Inflammatory macrophage treated with lipopolysaccharide for 1 hour (primary cell): ENCODE measurements at regions not wholly inside any gene's neighbourhood (a gene's known extent, or its start where the extent isn't known, plus 50 kb on each side); places are given as distances from the start of the nearest gene placed in this dataset.

Experiments
- DNase-seq, 2 donors: peaks; one replicate each; pipeline ENCODE4 v3.0.0-alpha.2; 2020 to 2022

- no peak for DNase-seq
These were observed 240.4 kb upstream of the DCN start for GRCh38 chr12:91422811-91423692.

- no peak for DNase-seq
These were observed 239.5 kb upstream of the DCN start for GRCh38 chr12:91422127-91422526.

- no peak for DNase-seq
These were observed 237.2 kb upstream of the DCN start for GRCh38 chr12:91419809-91420208.

GRCh38 chr12:91418221-91419090, 235.8 kb upstream of the DCN start:
- DNase-seq: no peak

GRCh38 chr12:91417650-91418049, 235.0 kb upstream of the DCN start:
- DNase-seq: no peak

GRCh38 chr12:91414636-91415035, 232.0 kb upstream of the DCN start:
- DNase-seq: no peak

- DNase-seq: no peak
These were observed 231.2 kb upstream of the DCN start for GRCh38 chr12:91413581-91414546.

- peak; percentile 32 to 71 for DNase-seq
These were observed 224.3 kb upstream of the DCN start for GRCh38 chr12:91406920-91407341.

- DNase-seq: no peak
These were observed 221.8 kb upstream of the DCN start for GRCh38 chr12:91404441-91404840.

GRCh38 chr12:91401190-91401589, 218.6 kb upstream of the DCN start:
- DNase-seq: no peak

- DNase-seq: no peak
These were observed 217.7 kb upstream of the DCN start for GRCh38 chr12:91400271-91400670.

GRCh38 chr12:91397866-91398532, 215.4 kb upstream of the DCN start:
- DNase-seq: no peak

GRCh38 chr12:91396293-91396692, 213.7 kb upstream of the DCN start:
- no peak for DNase-seq

GRCh38 chr12:91395628-91396135, 213.1 kb upstream of the DCN start:
- DNase-seq: no peak

GRCh38 chr12:91394903-91395302, 212.3 kb upstream of the DCN start:
- no peak for DNase-seq

- no peak for DNase-seq
These were observed 206.0 kb upstream of the DCN start for GRCh38 chr12:91388573-91388972.

GRCh38 chr12:91387461-91388134, 205.0 kb upstream of the DCN start:
- no peak for DNase-seq

GRCh38 chr12:91384806-91385205, 202.2 kb upstream of the DCN start:
- peak; percentile 5 to 32 for DNase-seq

GRCh38 chr12:91384366-91384765, 201.7 kb upstream of the DCN start:
- no peak for DNase-seq

- no peak for DNase-seq
These were observed 200.5 kb upstream of the DCN start for GRCh38 chr12:91383099-91383498.

GRCh38 chr12:91382081-91382543, 199.5 kb upstream of the DCN start:
- DNase-seq: peak; percentile 50 to 94
